ENCODE measurements at regions not wholly inside any gene's neighbourhood (a gene's known extent, or its start where the extent isn't known, plus 50 kb on each side); places are given as distances from the start of the nearest gene placed in this dataset.

DNA sequence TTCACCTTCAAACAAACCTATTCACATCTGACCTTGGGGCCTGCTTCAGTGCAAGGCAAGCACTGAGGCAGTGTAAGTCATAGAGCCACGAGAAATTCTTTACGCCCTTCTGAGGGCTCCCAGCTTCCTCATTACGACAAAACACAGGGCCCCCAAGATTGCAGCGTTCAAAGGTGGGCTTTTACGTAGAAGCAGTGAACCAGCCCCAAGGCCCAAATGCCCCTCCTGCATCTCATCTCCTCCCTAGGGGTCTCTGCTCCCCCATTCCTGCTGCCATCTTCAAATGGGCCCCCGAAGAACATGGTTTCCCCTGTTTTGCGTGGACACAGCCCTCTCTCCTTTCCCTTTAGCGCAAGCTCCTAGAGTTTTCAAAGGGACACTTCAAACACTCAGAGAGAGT, 285.1 kb downstream of the MEX3B start:
- no peaks in the 10 kb centered on the region for H4K20me1 ChIP-seq (ENCODE audit: insufficient read depth, low read depth, low read length)
- no peak for DNase-seq
- H3K27me3 ChIP-seq (ENCODE audit: low read length), result no peaks in the 10 kb centered on the region
- no peaks in the 10 kb centered on the region for H3K9me2 ChIP-seq (replicated peaks; ENCODE audit: insufficient read depth, low read length)
- H2AFZ ChIP-seq (ENCODE audit: low read length), result no peak overlapping the region
- no peak overlapping the region for H3K9ac ChIP-seq (ENCODE audit: low read length)
- H3K4me2 ChIP-seq (ENCODE audit: low read depth, low read length, poor library complexity, severe bottlenecking), result no peak overlapping the region
- no peaks in the 10 kb centered on the region for H3K4me1 ChIP-seq (ENCODE audit: low read length)
- no peaks in the 10 kb centered on the region for H3K36me3 ChIP-seq (ENCODE audit: insufficient read depth, low read length)
- no peaks in the 10 kb centered on the region for H3K79me2 ChIP-seq (ENCODE audit: low read length)
- no peaks in the 10 kb centered on the region for H3K9me3 ChIP-seq (ENCODE audit: low read length)
- H3K27ac ChIP-seq (ENCODE audit: low read length), result no peak overlapping the region
- no peak overlapping the region for H3K4me3 ChIP-seq (ENCODE audit: low read length)

GRCh38 chr15:81758818-81759284, 287.0 kb downstream of the MEX3B start:
- H3K36me3 ChIP-seq (ENCODE audit: insufficient read depth, low read length), result no peaks in the 10 kb centered on the region
- no peaks in the 10 kb centered on the region for H3K4me1 ChIP-seq (ENCODE audit: low read length)
- H3K9me3 ChIP-seq (ENCODE audit: low read length), result no peaks in the 10 kb centered on the region
- H4K20me1 ChIP-seq (ENCODE audit: insufficient read depth, low read depth, low read length), result no peaks in the 10 kb centered on the region
- no peaks in the 10 kb centered on the region for H3K79me2 ChIP-seq (ENCODE audit: low read length)
- H3K27me3 ChIP-seq (ENCODE audit: low read length), result no peaks in the 10 kb centered on the region
- no peak overlapping the region for H2AFZ ChIP-seq (ENCODE audit: low read length)
- H3K4me3 ChIP-seq (ENCODE audit: low read length), result no peak overlapping the region
- no peak for DNase-seq
- no peaks in the 10 kb centered on the region for H3K9me2 ChIP-seq (replicated peaks; ENCODE audit: insufficient read depth, low read length)
- no peak overlapping the region for H3K4me2 ChIP-seq (ENCODE audit: low read depth, low read length, poor library complexity, severe bottlenecking)
- H3K27ac ChIP-seq (ENCODE audit: low read length), result no peak overlapping the region
- H3K9ac ChIP-seq (ENCODE audit: low read length), result no peak overlapping the region

- H3K4me2 ChIP-seq (ENCODE audit: low read depth, low read length, poor library complexity, severe bottlenecking), result no peak overlapping the region
Measured at GRCh38 chr15:81755626-81756025, 290.2 kb downstream of the MEX3B start.

DNA sequence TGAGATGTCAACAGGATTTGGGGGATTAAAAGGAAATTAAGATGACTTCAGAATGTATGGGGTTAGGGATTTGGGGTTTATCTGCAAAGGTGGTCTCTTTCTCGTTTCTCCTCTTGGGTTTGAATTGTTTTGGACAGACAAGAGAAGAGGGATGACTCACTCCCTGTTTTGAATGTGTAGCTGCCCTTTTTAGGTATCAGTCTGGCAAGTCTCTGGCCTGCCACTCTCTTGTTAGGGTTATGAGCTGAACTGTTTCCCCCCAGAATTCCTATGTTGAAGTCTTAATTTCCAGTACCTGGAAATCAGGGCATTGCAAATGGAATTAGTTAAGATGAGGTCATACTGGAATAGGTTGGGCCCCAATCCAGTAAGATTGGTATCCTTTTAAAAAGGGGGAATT, 291.7 kb downstream of the MEX3B start:
- Histone ChIP-seq H3K9me3 (ENCODE audit: low read length) (no peaks in the 10 kb centered on the region), H2AFZ (ENCODE audit: low read length) (no peak overlapping the region), H3K36me3 (ENCODE audit: insufficient read depth, low read length) (no peaks in the 10 kb centered on the region), H3K4me2 (ENCODE audit: low read depth, low read length, poor library complexity, severe bottlenecking) (no peak overlapping the region), H3K9ac (ENCODE audit: low read length) (no peak overlapping the region), H4K20me1 (ENCODE audit: insufficient read depth, low read depth, low read length) (no peaks in the 10 kb centered on the region), H3K4me1 (ENCODE audit: low read length) (no peaks in the 10 kb centered on the region), H3K9me2 (replicated peaks; ENCODE audit: insufficient read depth, low read length) (no peaks in the 10 kb centered on the region), H3K4me3 (ENCODE audit: low read length) (no peak overlapping the region), H3K27me3 (ENCODE audit: low read length) (no peaks in the 10 kb centered on the region), H3K27ac (ENCODE audit: low read length) (no peak overlapping the region), H3K79me2 (ENCODE audit: low read length) (no peaks in the 10 kb centered on the region)
- no peak for DNase-seq

More at GRCh38 chr15:81755626-81756025, 290.2 kb downstream of the MEX3B start:
- no peaks in the 10 kb centered on the region for H3K36me3 ChIP-seq (ENCODE audit: insufficient read depth, low read length)
- no peaks in the 10 kb centered on the region for H3K79me2 ChIP-seq (ENCODE audit: low read length)
- no peaks in the 10 kb centered on the region for H4K20me1 ChIP-seq (ENCODE audit: insufficient read depth, low read depth, low read length)
- H3K27ac ChIP-seq (ENCODE audit: low read length), result no peak overlapping the region
- H3K9me2 ChIP-seq (replicated peaks; ENCODE audit: insufficient read depth, low read length), result no peaks in the 10 kb centered on the region
- H3K27me3 ChIP-seq (ENCODE audit: low read length), result no peaks in the 10 kb centered on the region
- no peak for DNase-seq
- H3K4me3 ChIP-seq (ENCODE audit: low read length), result no peak overlapping the region
- H3K9me3 ChIP-seq (ENCODE audit: low read length), result no peaks in the 10 kb centered on the region
- H3K4me1 ChIP-seq (ENCODE audit: low read length), result no peaks in the 10 kb centered on the region
- H2AFZ ChIP-seq (ENCODE audit: low read length), result no peak overlapping the region
- no peak overlapping the region for H3K9ac ChIP-seq (ENCODE audit: low read length)

DNA sequence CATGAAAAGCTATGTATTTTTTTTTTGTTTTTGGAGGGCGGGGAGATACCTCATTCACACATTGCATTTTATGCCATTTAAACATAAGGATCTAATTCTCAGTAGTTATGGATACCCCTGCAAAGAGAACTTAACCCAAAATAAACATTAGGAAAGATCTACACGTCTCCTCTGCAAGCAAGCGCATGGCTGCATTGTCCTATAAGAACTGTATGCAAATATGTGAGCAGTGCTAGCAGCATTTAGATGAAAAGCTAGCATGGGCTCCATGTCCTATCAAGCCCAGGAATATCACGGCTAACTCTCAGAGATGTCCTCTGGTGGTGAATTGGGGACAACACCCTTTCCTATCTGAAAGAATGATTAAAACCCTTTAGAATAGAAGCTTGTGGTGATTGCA, 292.8 kb downstream of the MEX3B start:
- no peaks in the 10 kb centered on the region for H3K9me2 ChIP-seq (replicated peaks; ENCODE audit: insufficient read depth, low read length)
- no peak for DNase-seq
- H3K36me3 ChIP-seq (ENCODE audit: insufficient read depth, low read length), result no peaks in the 10 kb centered on the region
- no peak overlapping the region for H3K9ac ChIP-seq (ENCODE audit: low read length)
- H2AFZ ChIP-seq (ENCODE audit: low read length), result no peak overlapping the region
- no peaks in the 10 kb centered on the region for H3K79me2 ChIP-seq (ENCODE audit: low read length)
- H3K4me3 ChIP-seq (ENCODE audit: low read length), result no peak overlapping the region
- H3K4me1 ChIP-seq (ENCODE audit: low read length), result no peaks in the 10 kb centered on the region
- no peaks in the 10 kb centered on the region for H3K9me3 ChIP-seq (ENCODE audit: low read length)
- H3K27ac ChIP-seq (ENCODE audit: low read length), result no peak overlapping the region
- no peaks in the 10 kb centered on the region for H3K27me3 ChIP-seq (ENCODE audit: low read length)
- no peak overlapping the region for H3K4me2 ChIP-seq (ENCODE audit: low read depth, low read length, poor library complexity, severe bottlenecking)
- no peaks in the 10 kb centered on the region for H4K20me1 ChIP-seq (ENCODE audit: insufficient read depth, low read depth, low read length)

DNA sequence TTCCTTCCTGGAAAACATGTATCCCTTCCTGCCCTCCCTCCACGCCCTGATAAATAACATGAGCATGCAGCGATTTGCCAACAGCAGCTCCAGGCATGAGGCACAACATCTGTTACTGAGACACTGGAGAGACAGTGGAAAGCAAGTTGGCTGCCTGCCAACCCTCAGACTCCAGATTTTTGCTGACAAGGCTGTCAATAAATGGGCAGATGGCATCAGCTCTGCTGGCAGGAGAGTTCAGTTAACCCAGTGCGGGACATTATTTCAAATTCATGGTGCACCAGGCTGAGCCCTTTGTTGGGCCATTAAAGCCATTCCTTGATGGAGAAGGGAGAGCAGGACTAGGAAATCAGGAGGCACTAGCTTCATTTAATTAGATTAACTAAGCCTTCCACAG, 293.3 kb downstream of the MEX3B start:
- Histone ChIP-seq H4K20me1 (ENCODE audit: insufficient read depth, low read depth, low read length) (no peaks in the 10 kb centered on the region), H3K4me2 (ENCODE audit: low read depth, low read length, poor library complexity, severe bottlenecking) (no peak overlapping the region), H3K9me3 (ENCODE audit: low read length) (no peaks in the 10 kb centered on the region), H3K4me3 (ENCODE audit: low read length) (no peak overlapping the region), H3K27me3 (ENCODE audit: low read length) (no peaks in the 10 kb centered on the region), H3K27ac (ENCODE audit: low read length) (no peak overlapping the region), H3K36me3 (ENCODE audit: insufficient read depth, low read length) (no peaks in the 10 kb centered on the region), H3K9ac (ENCODE audit: low read length) (no peak overlapping the region), H3K9me2 (replicated peaks; ENCODE audit: insufficient read depth, low read length) (no peaks in the 10 kb centered on the region), H3K4me1 (ENCODE audit: low read length) (no peaks in the 10 kb centered on the region), H2AFZ (ENCODE audit: low read length) (no peak overlapping the region), H3K79me2 (ENCODE audit: low read length) (no peaks in the 10 kb centered on the region)
- no peak for DNase-seq

DNA sequence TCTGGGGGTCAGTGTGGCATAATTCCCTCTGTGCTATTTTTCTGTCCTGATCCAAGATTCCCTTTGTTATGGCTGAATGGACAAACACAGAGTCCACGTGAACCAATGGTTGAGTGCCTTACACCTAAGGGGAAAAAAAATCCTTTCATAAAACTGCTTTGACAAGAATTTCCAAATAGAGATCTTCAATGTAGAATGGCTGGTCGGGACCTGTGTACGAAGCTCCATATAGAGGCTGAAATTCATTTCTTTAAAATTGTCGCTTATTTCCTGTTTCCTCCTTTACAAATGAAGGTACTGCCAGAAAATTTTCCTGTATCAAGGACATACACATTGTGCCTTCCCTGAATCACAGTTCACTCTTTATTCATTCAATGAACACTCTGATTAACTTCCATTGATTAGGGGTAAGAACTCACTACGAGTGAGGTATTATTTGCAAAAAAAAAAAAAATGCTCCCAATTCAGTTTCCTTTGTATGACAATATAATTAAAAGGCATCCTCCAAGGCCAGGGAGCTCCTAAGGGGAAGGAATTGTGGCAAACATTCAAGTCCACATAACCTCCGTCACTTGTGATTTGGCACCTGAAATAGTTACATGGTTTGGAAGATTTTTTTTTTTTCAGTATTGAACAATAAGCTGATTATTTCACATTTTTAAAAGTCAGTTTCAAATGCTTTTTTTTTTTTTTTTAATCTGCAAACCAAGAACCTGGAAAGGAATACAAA, 293.8 kb downstream of the MEX3B start:
- no peak overlapping the region for H3K4me2 ChIP-seq (ENCODE audit: low read depth, low read length, poor library complexity, severe bottlenecking)
- no peak overlapping the region for H3K27ac ChIP-seq (ENCODE audit: low read length)
- H4K20me1 ChIP-seq (ENCODE audit: insufficient read depth, low read depth, low read length), result no peaks in the 10 kb centered on the region
- H3K9me3 ChIP-seq (ENCODE audit: low read length), result no peaks in the 10 kb centered on the region
- no peak overlapping the region for H3K4me3 ChIP-seq (ENCODE audit: low read length)
- H3K79me2 ChIP-seq (ENCODE audit: low read length), result no peaks in the 10 kb centered on the region
- no peaks in the 10 kb centered on the region for H3K9me2 ChIP-seq (replicated peaks; ENCODE audit: insufficient read depth, low read length)
- no peaks in the 10 kb centered on the region for H3K4me1 ChIP-seq (ENCODE audit: low read length)
- DNase-seq, result no peak
- H3K36me3 ChIP-seq (ENCODE audit: insufficient read depth, low read length), result no peaks in the 10 kb centered on the region
- no peaks in the 10 kb centered on the region for H3K27me3 ChIP-seq (ENCODE audit: low read length)
- no peak overlapping the region for H3K9ac ChIP-seq (ENCODE audit: low read length)
- H2AFZ ChIP-seq (ENCODE audit: low read length), result no peak overlapping the region

DNA sequence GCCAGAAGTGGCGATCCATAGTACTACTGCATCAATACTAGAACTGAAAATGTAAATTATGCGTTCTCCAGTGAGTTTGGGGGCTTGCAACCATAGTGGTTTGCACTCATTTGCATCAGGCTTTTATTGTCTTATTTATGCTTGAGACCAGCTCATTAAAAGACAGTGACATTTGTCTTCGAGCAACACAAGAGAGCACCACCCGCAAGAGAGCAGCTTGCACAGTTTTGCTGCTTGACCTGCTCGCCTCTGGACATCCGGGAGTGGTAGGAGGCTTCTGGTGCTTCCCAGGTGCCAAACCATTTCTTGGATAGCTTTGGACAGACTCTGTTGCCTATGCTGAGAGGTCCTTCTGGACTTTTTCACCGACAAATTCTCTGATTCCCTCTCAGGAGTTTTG, 294.6 kb downstream of the MEX3B start:
- DNase-seq, result no peak
- Histone ChIP-seq H4K20me1 (ENCODE audit: insufficient read depth, low read depth, low read length) (no peaks in the 10 kb centered on the region), H3K9ac (ENCODE audit: low read length) (no peak overlapping the region), H3K9me3 (ENCODE audit: low read length) (no peaks in the 10 kb centered on the region), H3K79me2 (ENCODE audit: low read length) (no peaks in the 10 kb centered on the region), H3K4me2 (ENCODE audit: low read depth, low read length, poor library complexity, severe bottlenecking) (no peak overlapping the region), H3K36me3 (ENCODE audit: insufficient read depth, low read length) (no peaks in the 10 kb centered on the region), H3K27ac (ENCODE audit: low read length) (no peak overlapping the region), H3K9me2 (replicated peaks; ENCODE audit: insufficient read depth, low read length) (no peaks in the 10 kb centered on the region), H3K4me3 (ENCODE audit: low read length) (no peak overlapping the region), H2AFZ (ENCODE audit: low read length) (no peak overlapping the region), H3K27me3 (ENCODE audit: low read length) (0 out of 2 replicates have a peak, but pooled peaks cover 3% of the 10 kb centered on the region), H3K4me1 (ENCODE audit: low read length) (no peaks in the 10 kb centered on the region)
